ENCODE measurements at regions not wholly inside any gene's neighbourhood (a gene's known extent, or its start where the extent isn't known, plus 50 kb on each side); places are given as distances from the start of the nearest gene placed in this dataset.
A peak's percentile ranks its signal among the peaks of the same experiment; 100 is the strongest.
"Not testable (repeated sequence)": the region's sequence is repeated elsewhere in the genome, so short reads cannot be mapped to it uniquely, and the experiment has no call there.

DNA sequence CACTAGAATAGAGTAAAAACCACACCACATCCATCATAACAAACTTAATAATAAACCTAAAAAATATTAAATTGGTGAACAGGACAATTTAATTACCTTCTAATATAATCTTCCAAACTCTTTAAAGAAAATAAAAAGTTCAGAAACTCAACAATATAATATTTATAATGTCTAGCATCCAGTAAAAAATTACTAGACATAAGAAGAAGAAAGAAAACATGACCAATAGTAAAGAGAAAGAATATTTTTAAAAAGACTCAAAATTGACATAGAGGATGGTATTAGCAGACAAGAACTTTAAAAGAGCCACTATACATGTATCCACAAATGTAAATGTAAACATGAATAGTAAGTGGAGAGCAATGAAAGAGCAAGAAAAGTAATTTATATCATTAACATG, 388.4 kb downstream of the TFEC start:
- Mint-ChIP-seq H3K27me3 (no peaks in the 10 kb centered on the region), H3K36me3 (peaks cover 0 to 4% (median 0%) of the 10 kb centered on the region in 3 donors), H3K4me3 (no peak overlapping the region), H3K27ac (no peak overlapping the region), H3K4me1 (no peaks in the 10 kb centered on the region), H3K9me3 (peaks cover 0 to 38% (median 11%) of the 10 kb centered on the region in 9 donors)
- DNase-seq (no peak), ATAC-seq (no peak)
- POLR2A ChIA-PET: no interaction called here

DNA sequence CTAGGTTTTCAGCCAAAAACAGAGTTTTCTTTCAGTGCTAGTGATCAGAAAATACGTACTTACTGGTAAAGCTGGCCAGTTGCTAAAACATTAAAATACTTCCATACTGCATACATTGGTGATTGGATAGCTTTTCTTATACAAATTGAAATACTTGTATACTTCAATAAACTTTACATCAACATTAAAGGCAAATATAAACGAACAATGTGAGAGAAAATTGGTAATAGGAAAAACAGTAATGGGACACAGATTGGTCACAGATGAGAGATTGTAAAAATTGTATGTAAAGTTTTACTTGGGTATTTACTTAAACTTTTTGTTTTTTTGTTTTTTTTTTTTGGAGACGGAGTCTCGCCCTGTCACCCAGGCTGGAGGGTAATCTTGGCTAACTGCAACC, 391.7 kb downstream of the TFEC start:
- ATAC-seq (no peak), DNase-seq (no peak)
- H3K4me1 Mint-ChIP-seq: no peaks in the 10 kb centered on the region
- POLR2A ChIA-PET: no interaction called here
- no peak overlapping the region for H3K4me3 Mint-ChIP-seq
- peaks cover 0 to 4% (median 0%) of the 10 kb centered on the region in 3 donors for H3K36me3 Mint-ChIP-seq
- H3K27me3 Mint-ChIP-seq: peaks cover 0 to 1% (median 0%) of the 10 kb centered on the region in 5 donors
- H3K9me3 Mint-ChIP-seq: peaks cover 0 to 38% (median 10%) of the 10 kb centered on the region in 9 donors
- no peak overlapping the region for H3K27ac Mint-ChIP-seq

DNA sequence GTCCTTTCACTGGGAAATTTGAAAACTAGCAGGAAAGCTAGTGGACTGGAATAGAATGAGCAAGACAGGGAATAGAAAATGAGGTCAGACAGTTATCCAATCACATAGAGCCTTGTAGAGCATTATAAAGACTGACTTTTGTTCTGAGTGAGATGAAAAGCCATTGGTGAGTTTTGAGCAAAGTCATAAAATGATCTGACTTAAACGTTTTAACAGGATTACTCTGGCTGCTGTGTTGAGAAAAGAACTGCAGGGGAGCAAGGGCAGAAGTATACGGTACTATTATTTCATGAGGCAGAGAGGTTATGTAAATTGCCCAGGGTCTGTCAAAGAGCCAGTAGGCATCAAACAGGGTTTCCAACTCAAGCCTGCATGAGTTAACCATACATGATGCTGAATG, 393.4 kb downstream of the TFEC start:
- POLR2A ChIA-PET: no interaction called here
- DNase-seq (no peak), ATAC-seq (no peak)
- peaks cover 0 to 25% (median 8%) of the 10 kb centered on the region in 9 donors for H3K9me3 Mint-ChIP-seq
- peaks cover 0 to 1% (median 0%) of the 10 kb centered on the region in 5 donors for H3K27me3 Mint-ChIP-seq
- H3K4me1 Mint-ChIP-seq: no peaks in the 10 kb centered on the region
- H3K36me3 Mint-ChIP-seq: peaks cover 0 to 4% (median 0%) of the 10 kb centered on the region in 3 donors
- H3K4me3 Mint-ChIP-seq: no peak overlapping the region
- H3K27ac Mint-ChIP-seq: no peak overlapping the region

DNA sequence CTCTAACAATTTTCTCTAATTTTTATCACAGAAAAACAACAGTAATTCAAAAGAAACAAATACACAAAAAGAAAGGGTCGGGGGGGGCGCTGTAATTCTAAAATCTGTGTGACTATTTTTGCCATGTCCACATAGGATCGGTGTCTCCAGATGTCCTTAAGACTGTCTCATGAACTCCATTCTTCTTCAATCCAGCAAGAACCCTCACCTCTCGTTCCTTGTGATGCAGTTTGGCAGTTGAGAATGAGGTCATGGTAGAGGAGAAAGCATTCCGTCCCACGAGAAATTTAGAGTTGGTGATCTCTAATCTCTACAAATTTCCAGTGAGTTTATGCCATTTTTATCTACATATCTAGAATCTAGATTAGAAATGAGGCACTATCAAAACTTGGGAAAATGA, 394.7 kb downstream of the TFEC start:
- Mint-ChIP-seq H3K36me3 (no peaks in the 10 kb centered on the region), H3K4me1 (no peaks in the 10 kb centered on the region), H3K4me3 (no peak overlapping the region), H3K27me3 (peaks cover 0 to 1% (median 0%) of the 10 kb centered on the region in 5 donors), H3K27ac (no peak overlapping the region), H3K9me3 (peaks cover 0 to 17% (median 2%) of the 10 kb centered on the region in 9 donors)
- no peak for ATAC-seq
- no peak for DNase-seq
- POLR2A ChIA-PET: no interaction called here

DNA sequence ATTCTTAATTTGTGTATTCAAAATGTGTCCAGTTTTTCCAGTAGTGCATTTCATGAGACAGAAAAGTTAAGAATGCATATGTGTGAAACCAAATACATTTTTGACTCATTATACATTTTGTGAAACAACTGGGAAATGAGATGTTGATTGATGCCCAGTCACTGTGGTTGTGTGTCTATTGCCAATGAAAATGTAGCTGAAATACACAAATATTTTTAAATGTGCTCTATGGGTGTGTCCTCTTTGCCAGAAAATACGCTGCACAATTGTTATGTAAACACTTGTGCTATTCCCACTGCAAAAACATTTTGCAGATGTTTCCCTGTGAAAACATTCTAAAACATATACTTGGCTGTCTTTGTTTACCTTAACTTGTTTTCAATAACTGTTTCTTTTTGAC, 395.2 kb downstream of the TFEC start:
- Mint-ChIP-seq H3K27me3 (peaks cover 0 to 1% (median 0%) of the 10 kb centered on the region in 5 donors), H3K9me3 (peaks cover 0 to 12% (median 2%) of the 10 kb centered on the region in 9 donors), H3K4me3 (no peak overlapping the region), H3K27ac (no peak overlapping the region), H3K36me3 (no peaks in the 10 kb centered on the region), H3K4me1 (no peaks in the 10 kb centered on the region)
- POLR2A ChIA-PET: no interaction called here
- DNase-seq: no peak
- ATAC-seq: no peak

DNA sequence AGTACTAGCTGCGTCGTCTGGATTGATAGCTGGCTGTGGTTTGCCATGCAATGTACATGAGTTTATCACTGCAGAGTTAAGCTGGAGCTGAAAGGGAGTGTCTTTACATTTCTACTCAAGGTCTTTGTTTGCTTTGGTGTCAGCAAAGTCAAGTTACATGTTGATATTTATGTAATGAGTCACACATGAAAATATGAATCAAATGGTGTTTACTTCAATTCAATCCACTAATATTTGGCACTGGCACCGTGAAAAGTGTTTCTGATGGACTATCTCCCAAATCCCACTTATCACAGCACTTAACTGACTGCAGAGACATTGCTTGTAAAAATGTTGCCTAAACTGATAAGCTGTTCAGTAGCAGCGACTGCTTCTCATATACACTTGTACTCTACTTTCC, 395.9 kb downstream of the TFEC start:
- no peak for ATAC-seq
- Mint-ChIP-seq H3K4me1 (no peaks in the 10 kb centered on the region), H3K36me3 (no peaks in the 10 kb centered on the region), H3K27me3 (peaks cover 0 to 1% (median 0%) of the 10 kb centered on the region in 5 donors), H3K9me3 (peaks cover 0 to 5% (median 2%) of the 10 kb centered on the region in 9 donors), H3K4me3 (no peak overlapping the region), H3K27ac (no peak overlapping the region)
- POLR2A ChIA-PET: no interaction called here
- no peak for DNase-seq

DNA sequence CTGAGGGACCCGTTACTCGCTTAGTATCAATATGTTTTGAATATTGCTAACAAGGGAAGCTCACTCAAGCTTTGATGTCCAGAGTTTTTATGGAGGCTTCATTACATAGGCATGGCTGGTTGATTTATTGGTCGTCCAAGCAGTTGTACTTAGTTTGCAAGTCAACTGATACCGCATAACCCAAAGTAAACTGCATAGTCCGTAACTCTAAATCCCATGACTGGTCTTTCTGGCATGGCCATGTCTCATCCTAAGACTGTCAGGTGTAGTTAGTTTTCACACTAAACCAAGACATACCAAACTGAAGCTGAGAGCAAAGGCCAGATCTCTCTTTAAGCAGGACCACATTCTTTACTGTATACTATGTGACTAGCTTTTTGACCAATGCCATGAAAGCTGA, 397.9 kb downstream of the TFEC start:
- H3K4me1 Mint-ChIP-seq: no peaks in the 10 kb centered on the region
- DNase-seq (no peak), ATAC-seq (no peak)
- H3K27ac Mint-ChIP-seq: no peak overlapping the region
- H3K9me3 Mint-ChIP-seq: peaks cover 0 to 3% (median 0%) of the 10 kb centered on the region in 9 donors
- POLR2A ChIA-PET: no interaction called here
- no peak overlapping the region for H3K4me3 Mint-ChIP-seq
- H3K36me3 Mint-ChIP-seq: no peaks in the 10 kb centered on the region
- H3K27me3 Mint-ChIP-seq: peaks cover 0 to 1% (median 0%) of the 10 kb centered on the region in 5 donors

DNA sequence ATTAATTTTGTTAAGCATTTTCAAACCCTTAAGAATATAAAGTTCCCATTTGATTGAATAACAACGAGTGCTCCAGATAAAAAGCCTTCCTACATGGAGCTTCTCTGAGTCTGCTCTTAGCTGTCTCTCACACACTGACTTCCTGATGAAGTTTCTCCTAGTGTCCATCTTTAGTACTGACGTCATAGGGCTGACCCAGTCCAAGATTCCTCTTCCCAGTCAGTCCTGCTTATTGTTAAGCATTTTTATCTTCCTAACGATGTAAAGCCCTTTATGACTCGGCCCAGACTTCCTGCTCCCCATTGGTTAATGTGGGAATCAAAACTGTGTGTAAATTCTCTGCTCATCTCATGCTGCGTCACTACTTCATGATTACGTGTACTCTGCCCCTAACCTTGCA, 398.8 kb downstream of the TFEC start:
- Mint-ChIP-seq H3K27ac (no peak overlapping the region), H3K36me3 (no peaks in the 10 kb centered on the region), H3K27me3 (peaks cover 0 to 1% (median 0%) of the 10 kb centered on the region in 5 donors), H3K9me3 (no peaks in the 10 kb centered on the region), H3K4me3 (no peak overlapping the region), H3K4me1 (no peaks in the 10 kb centered on the region)
- ATAC-seq (no peak), DNase-seq (no peak)
- POLR2A ChIA-PET: no interaction called here

DNA sequence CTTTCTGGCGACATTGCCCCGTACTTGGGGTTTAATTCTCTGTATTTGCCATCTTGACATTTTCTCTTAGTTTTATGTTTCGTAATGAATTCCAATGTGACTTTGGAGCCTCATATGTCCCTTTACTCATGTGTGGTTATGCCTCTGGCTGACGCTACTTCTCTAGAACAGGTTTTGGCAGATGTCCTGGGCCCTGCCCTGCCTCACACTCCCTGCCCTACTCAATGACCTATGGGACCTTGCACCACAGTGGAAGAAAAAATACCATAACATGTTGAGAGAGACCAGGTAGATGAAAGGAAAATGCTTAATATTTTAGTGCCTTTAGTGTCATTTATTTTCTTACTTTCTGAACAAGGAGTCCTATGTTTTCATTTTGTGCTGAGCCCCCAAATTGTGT, 400.5 kb downstream of the TFEC start:
- Mint-ChIP-seq H3K27me3 (peaks cover 0 to 3% (median 0%) of the 10 kb centered on the region in 5 donors), H3K4me3 (no peak overlapping the region), H3K27ac (no peak overlapping the region), H3K9me3 (no peaks in the 10 kb centered on the region), H3K4me1 (no peaks in the 10 kb centered on the region), H3K36me3 (no peaks in the 10 kb centered on the region)
- POLR2A ChIA-PET: no interaction called here
- ATAC-seq (no peak), DNase-seq (no peak)

DNA sequence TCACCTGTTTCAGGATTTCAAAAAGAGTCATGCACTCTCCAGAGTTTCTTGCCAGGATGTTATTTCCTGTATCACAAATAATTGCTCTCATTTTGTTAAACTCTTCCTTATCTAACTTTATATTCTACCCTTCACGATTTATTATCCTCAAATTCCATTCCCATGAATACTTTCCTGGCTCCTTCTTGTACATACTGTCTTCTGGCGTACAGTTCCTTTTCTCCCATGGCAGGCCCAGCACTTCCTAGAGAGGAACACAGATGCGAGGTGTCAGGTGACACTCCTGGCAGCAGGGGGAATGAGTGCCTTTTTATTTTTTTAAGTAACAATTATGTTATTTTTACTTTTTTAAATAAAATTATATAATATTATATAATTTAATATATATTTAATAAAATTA, 411.9 kb downstream of the TFEC start:
- ATAC-seq (no peak), DNase-seq (no peak)
- Mint-ChIP-seq H3K4me1 (no peaks in the 10 kb centered on the region), H3K36me3 (no peaks in the 10 kb centered on the region), H3K27ac (no peak overlapping the region), H3K9me3 (peaks cover 0 to 16% (median 0%) of the 10 kb centered on the region in 9 donors), H3K4me3 (no peak overlapping the region), H3K27me3 (no peaks in the 10 kb centered on the region)
- POLR2A ChIA-PET: no interaction called here

DNA sequence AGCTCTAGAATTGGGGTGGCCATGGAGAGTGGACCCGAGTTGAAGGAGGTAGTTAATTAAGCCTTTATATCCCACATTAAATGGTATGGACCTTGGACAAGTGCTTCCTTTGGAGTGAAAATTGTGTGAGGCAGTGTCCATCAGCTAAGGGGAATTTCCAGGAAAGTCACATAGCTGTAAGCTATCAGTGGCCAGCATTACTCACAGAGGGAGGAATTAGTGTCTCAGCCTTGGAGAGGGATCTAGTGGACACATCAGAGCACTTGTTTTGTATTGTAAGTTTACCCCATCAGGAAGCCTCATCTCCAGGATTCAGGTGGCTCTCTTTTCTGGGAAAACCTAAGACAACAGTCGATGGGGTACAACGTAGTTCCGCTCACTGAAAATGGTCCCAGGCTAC, 416.7 kb downstream of the TFEC start:
- H3K9me3 Mint-ChIP-seq: peaks cover 0 to 16% (median 0%) of the 10 kb centered on the region in 9 donors
- H3K27ac Mint-ChIP-seq: no peak overlapping the region
- no peak for ATAC-seq
- DNase-seq: no peak
- no peaks in the 10 kb centered on the region for H3K4me1 Mint-ChIP-seq
- POLR2A ChIA-PET: no interaction called here
- H3K4me3 Mint-ChIP-seq: no peak overlapping the region
- H3K36me3 Mint-ChIP-seq: no peaks in the 10 kb centered on the region
- no peaks in the 10 kb centered on the region for H3K27me3 Mint-ChIP-seq

DNA sequence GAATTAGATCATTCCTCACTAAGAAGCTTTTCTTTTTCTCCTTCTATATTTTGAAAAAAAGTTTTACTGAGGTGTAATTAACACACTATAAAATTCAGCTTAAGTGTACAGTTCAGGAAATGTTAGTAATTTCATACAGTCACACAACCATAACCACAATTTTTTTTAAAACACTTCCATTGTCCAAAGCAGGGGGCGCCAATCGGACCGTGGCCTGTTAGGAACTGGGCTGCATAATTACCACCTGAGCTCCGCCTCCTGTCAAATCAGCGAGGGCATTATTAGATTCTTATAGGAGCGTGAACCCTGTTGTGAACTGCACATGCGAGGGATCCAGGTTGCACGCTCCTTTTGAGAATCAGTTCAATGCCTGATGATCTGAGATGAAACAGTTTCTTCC, 427.1 kb downstream of the TFEC start:
- no peaks in the 10 kb centered on the region for H3K4me1 Mint-ChIP-seq
- ATAC-seq (no peak), DNase-seq (no peak)
- H3K4me3 Mint-ChIP-seq: no peak overlapping the region
- no peaks in the 10 kb centered on the region for H3K36me3 Mint-ChIP-seq
- H3K27me3 Mint-ChIP-seq: peaks cover 0 to 4% (median under 1%) of the 10 kb centered on the region in 5 donors
- H3K9me3 Mint-ChIP-seq: peaks cover 0 to 7% (median 0%) of the 10 kb centered on the region in 9 donors
- no peak overlapping the region for H3K27ac Mint-ChIP-seq
- POLR2A ChIA-PET: no interaction called here

DNA sequence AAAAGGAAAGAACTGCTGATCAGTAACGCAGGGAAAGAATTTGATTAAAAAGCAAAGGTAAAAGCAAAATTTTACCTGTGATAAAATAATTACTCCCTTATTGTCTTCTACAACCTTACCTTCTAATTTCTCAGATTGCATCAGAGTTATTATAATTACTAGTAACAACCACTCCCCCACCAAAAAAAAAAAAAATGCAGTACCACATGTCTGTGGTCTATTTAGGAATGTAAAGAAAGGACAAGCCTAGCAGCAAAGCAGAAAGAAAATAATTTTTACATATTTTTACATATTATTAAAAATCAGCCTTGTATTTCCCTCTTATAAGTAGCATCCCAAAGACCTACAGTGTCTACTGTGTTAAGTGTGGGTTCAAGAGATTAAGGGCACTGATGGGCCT, 430.4 kb downstream of the TFEC start:
- H3K4me1 Mint-ChIP-seq: no peaks in the 10 kb centered on the region
- peaks cover 0 to 1% (median 0%) of the 10 kb centered on the region in 5 donors for H3K27me3 Mint-ChIP-seq
- H3K4me3 Mint-ChIP-seq: no peak overlapping the region
- POLR2A ChIA-PET: no interaction called here
- H3K27ac Mint-ChIP-seq: no peak overlapping the region
- no peak for ATAC-seq
- no peak for DNase-seq
- H3K9me3 Mint-ChIP-seq: peaks cover 0 to 34% (median 10%) of the 10 kb centered on the region in 9 donors
- no peaks in the 10 kb centered on the region for H3K36me3 Mint-ChIP-seq

DNA sequence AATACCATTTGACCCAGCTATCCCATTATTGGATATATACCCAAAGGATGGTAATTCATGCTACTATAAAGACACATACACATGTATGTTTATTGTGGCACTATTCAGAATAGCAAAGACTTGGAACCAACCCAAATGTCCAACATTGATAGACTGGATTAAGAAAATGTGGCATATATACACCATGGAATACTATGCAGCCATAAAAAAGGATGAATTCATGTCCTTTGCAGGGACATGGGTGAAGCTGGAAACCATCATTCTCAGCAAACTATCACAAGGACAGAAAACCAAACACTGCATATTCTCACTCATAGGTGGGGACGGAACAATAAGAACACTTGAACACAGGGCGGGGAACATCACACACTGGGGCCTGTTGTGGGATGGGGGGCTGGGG, 431.4 kb downstream of the TFEC start:
- DNase-seq, H3K4me1 Mint-ChIP-seq, POLR2A ChIA-PET, ATAC-seq, H3K27ac Mint-ChIP-seq, H3K27me3 Mint-ChIP-seq, H3K36me3 Mint-ChIP-seq: not testable (repeated sequence)
- peak overlapping the region in 1 of 10 donors; percentile 59 for H3K4me3 Mint-ChIP-seq
- peaks cover 0 to 43% (median 16%) of the 10 kb centered on the region in 9 donors for H3K9me3 Mint-ChIP-seq

Data from naive thymus-derived CD8-positive, alpha-beta T cell (primary cell).